HCT116 (cell line): ENCODE measurements at regions not wholly inside any gene's neighbourhood (a gene's known extent, or its start where the extent isn't known, plus 50 kb on each side); places are given as distances from the start of the nearest gene placed in this dataset.
"Not testable (repeated sequence)": the region's sequence is repeated elsewhere in the genome, so short reads cannot be mapped to it uniquely, and the experiment has no call there.

Experiments used
- ATAC-seq: fragments of 200-7000 bp; cut with Tn5 transposase; 2 replicates; pipeline ENCODE4 v1.9.1; 2020; ENCODE audit warnings: mild to moderate bottlenecking, moderate library complexity
- BruUV-seq: library from RNA; stranded (reverse); fragments of 400-500 nt; replicated peaks from 2 replicates; lab custom pipeline; 2021; lab: Mats Ljungman, UMichigan
- CTCF ChIA-PET: fragments of 300-600 bp; sonication (Branson Sonifier 250); formaldehyde crosslinking; loops from one replicate; lab custom pipeline; 2021; ENCODE audit warnings: antibody characterized with exemption; lab: Charles Lee
- POLR2A ChIA-PET: fragments of 300-600, 350-600 bp; sonication (Branson Sonifier 250); formaldehyde crosslinking; loops from one replicate; lab custom pipeline; 2021; ENCODE audit warnings: antibody characterized with exemption; lab: Charles Lee
- RAD21 ChIA-PET, 2 experiments: fragments of 300-600 bp; sonication (Branson Sonifier 250); formaldehyde crosslinking; loops; one replicate each; lab custom pipeline; 2023; ENCODE audit warnings: low total read pairs in 2 of 2; ENCODE audit not compliant: uncharacterized antibody in 2 of 2, unreplicated experiment in 2 of 2, low non-redundant PET in 1 of 2; lab: Charles Lee
- DNase-seq: peaks from one replicate; pipeline ENCODE4 v3.0.0-alpha.2; 2010; ENCODE audit warnings: low read depth, low spot score
- H2AFZ ChIP-seq: fragments of 200-600 bp; shearing (Covaris generic), sonication (generic); 2 replicates; pipeline ENCODE4 v1.6.1; 2017; ENCODE audit warnings: low read depth, mixed run types, mixed read lengths, antibody characterized with exemption, low read length; ENCODE audit not compliant: poor library complexity, severe bottlenecking
- H3K27ac ChIP-seq: 2 replicates; pipeline ENCODE4 v1.5.1; 2012; ENCODE audit warnings: low read depth, low read length
- H3K27me3 ChIP-seq: fragments of 200-600 bp; sonication (generic); 2 replicates; pipeline ENCODE4 v1.6.1; 2016; ENCODE audit warnings: mixed run types, low read length, mixed read lengths; ENCODE audit not compliant: insufficient read depth
- H3K36me3 ChIP-seq, 2 experiments: fragments of 200-500 bp in 1 of 2; fragments of 200-600 bp in 1 of 2; sonication (Bioruptor generic) in 1 of 2; sonication (generic) in 1 of 2; 2 replicates each; pipeline versions ENCODE4 v1.5.1 to v1.6.1; 2014 to 2016; ENCODE audit warnings: low read length in 2 of 2, inconsistent platforms in 1 of 2, mixed read lengths in 1 of 2, mixed run types in 1 of 2; ENCODE audit not compliant: insufficient read depth in 2 of 2, control insufficient read depth in 1 of 2
- H3K4me1 ChIP-seq, 2 experiments: fragments of 200-600 bp in 1 of 2; sonication (generic) in 1 of 2; 2 replicates each; pipeline versions ENCODE4 v1.5.1 to v1.6.1; 2012 to 2017; ENCODE audit warnings: low read length in 2 of 2, inconsistent platforms in 1 of 2, mild to moderate bottlenecking in 1 of 2, mixed read lengths in 1 of 2, mixed run types in 1 of 2, moderate library complexity in 1 of 2; ENCODE audit not compliant: insufficient read depth in 2 of 2, control insufficient read depth in 1 of 2
- H3K4me2 ChIP-seq: fragments of 200-600 bp; sonication (generic); 2 replicates; pipeline ENCODE4 v1.6.1; 2017; ENCODE audit warnings: mixed run types, low read length, mixed read lengths
- H3K4me3 ChIP-seq, 2 experiments: fragments of 200-600 bp in 1 of 2; sonication (generic) in 1 of 2; replicated peaks in 1 of 2; 2 replicates each; pipeline ENCODE4 v1.5.1; 2011 to 2016; ENCODE audit warnings: low read length in 2 of 2, control low read depth in 1 of 2, low read depth in 1 of 2, mild to moderate bottlenecking in 1 of 2, mixed read lengths in 1 of 2, mixed run types in 1 of 2
- H3K79me2 ChIP-seq: fragments of 200-600 bp; sonication (generic); 2 replicates; pipeline ENCODE4 v1.6.1; 2017; ENCODE audit warnings: mild to moderate bottlenecking, mixed run types, low read length, moderate library complexity, mixed read lengths; ENCODE audit not compliant: insufficient read depth
- H3K9ac ChIP-seq: fragments of 200-600 bp; sonication (generic); 2 replicates; pipeline ENCODE4 v1.6.1; 2016; ENCODE audit warnings: low read length, mixed read lengths
- H3K9me2 ChIP-seq: fragments of 200-600 bp; sonication (generic), shearing (Covaris generic); 2 replicates; pipeline ENCODE4 v1.6.1; 2017; ENCODE audit warnings: mixed run types, mild to moderate bottlenecking, moderate library complexity; ENCODE audit not compliant: insufficient read depth
- H3K9me3 ChIP-seq, 2 experiments: fragments of 200-500 bp in 1 of 2; fragments of 200-600 bp in 1 of 2; sonication (Bioruptor generic) in 1 of 2; sonication (generic) in 1 of 2; 2 replicates each; pipeline ENCODE4 v1.6.1; 2014 to 2017; ENCODE audit warnings: low read length in 2 of 2, mixed read lengths in 2 of 2, inconsistent platforms in 1 of 2, low read depth in 1 of 2, mild to moderate bottlenecking in 1 of 2, mixed run types in 1 of 2, moderate library complexity in 1 of 2; ENCODE audit not compliant: control insufficient read depth in 1 of 2, insufficient read depth in 1 of 2
- H4K20me1 ChIP-seq: fragments of 200-600 bp; sonication (generic), shearing (Covaris generic); 2 replicates; pipeline ENCODE4 v1.6.1; 2017; ENCODE audit warnings: mixed run types, mild to moderate bottlenecking, moderate library complexity; ENCODE audit not compliant: insufficient read depth
- EZH2 ChIP-seq: fragments of 200-600 bp; sonication (generic); IDR thresholded peaks from 2 replicates; pipeline ENCODE4 v1.6.1; 2017; ENCODE audit warnings: antibody characterized with exemption, mixed run types
- FOSL1 ChIP-seq: IDR thresholded peaks from 2 replicates; pipeline ENCODE4 v1.6.1; 2012; ENCODE audit warnings: low read depth
- JUND ChIP-seq: IDR thresholded peaks from 2 replicates; pipeline ENCODE4 v1.6.1; 2012
- POLR2A ChIP-seq: IDR thresholded peaks from 2 replicates; pipeline ENCODE4 v1.7.0; 2011; ENCODE audit warnings: borderline replicate concordance; ENCODE audit not compliant: insufficient read depth, insufficient read length; ENCODE audit errors: extremely low read depth
- POLR2AphosphoS5 ChIP-seq: IDR thresholded peaks from 2 replicates; pipeline ENCODE4 v1.6.1; 2011; ENCODE audit warnings: mild to moderate bottlenecking, low read depth, low read length, moderate library complexity
- SIN3A ChIP-seq: IDR thresholded peaks from 2 replicates; pipeline ENCODE4 v1.6.1; 2012; ENCODE audit warnings: low read depth
- SRF ChIP-seq: IDR thresholded peaks from 2 replicates; pipeline ENCODE4 v1.6.1; 2012; ENCODE audit warnings: low read depth
- ZFX ChIP-seq: fragments of 450-650 bp; IDR thresholded peaks from 2 replicates; pipeline ENCODE4 v1.6.1; 2017
- intact Hi-C: fragments of 100-400 bp; cut with micrococcal nuclease; formaldehyde crosslinking; loops from 2 replicates; pipeline ENCODE4 v1.10.0; 2022
- TF ChIP-seq, protein P1 (sequence below): IDR thresholded peaks from 2 replicates; pipeline ENCODE4 v1.6.1; 2011; ENCODE audit warnings: mild to moderate bottlenecking, low read length, moderate library complexity; ENCODE audit not compliant: insufficient replicate concordance; ENCODE audit errors: extremely low read depth

DNA sequence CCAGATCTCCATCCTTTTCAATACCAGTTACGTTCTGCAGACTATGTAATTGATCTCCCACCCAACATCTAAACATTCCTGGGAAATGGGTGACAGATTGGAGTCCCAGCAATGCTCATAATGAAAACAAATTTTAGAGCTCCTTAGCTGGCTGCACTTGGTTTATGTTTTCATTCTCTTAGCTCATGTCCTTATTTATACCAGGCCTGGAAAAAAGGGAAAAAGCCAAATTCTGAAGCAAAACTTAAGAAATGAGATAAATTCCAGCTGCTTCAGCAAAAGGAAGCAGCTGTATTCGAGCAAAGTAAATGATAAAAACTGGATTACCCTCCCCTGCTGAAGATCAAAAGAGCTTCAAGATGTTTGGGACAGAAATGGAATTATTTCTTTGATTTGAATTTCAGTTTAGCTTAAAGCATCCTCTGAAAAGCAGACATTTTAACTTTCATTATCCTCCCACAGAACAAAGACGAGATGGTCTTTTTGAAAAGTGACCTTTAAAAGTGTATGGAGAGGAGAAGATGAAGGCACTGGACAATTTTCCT lies 196.5 kb upstream of the THUMPD2 start:
- H3K4me3 ChIP-seq = no peak overlapping the region

DNA sequence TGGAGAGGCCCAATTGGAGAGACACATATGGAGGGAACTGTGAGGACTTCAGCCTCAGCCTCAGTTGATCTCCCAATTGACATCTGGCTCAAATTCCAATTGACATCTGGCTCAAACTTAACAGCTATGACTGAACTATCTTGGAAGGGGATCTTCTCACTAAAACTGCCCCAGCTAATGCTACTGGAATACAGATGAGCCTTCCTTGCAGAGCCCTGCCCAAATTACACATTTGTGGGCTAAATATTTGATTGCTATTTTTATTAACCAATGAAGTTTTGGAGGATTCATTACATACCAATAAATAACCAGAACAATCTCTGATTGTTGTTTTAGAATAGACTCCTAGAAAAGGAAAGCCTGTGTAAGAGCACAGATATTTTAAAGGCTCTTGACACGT lies 189.0 kb upstream of the THUMPD2 start:
- RAD21 ChIA-PET = no interaction called here
- H2AFZ ChIP-seq = no peak overlapping the region
- CTCF ChIA-PET = no interaction called here
- H3K27me3 ChIP-seq = peaks cover 7% of the 10 kb centered on the region; the same call in 1 of the 2 replicates
- no peak overlapping the region for H3K27ac ChIP-seq
- BruUV-seq = no TSS peak
- no peaks in the 10 kb centered on the region for H3K79me2 ChIP-seq
- DNase-seq = no peak
- H3K9me2 ChIP-seq = no peaks in the 10 kb centered on the region
- POLR2A ChIA-PET = no interaction called here
- H3K4me1 ChIP-seq = no peaks in the 10 kb centered on the region
- TF ChIP-seq EZH2 = no peak
- TF ChIP-seq POLR2A = no peak
- TF ChIP-seq, all 23 proteins: peak for 0
- Histone ChIP-seq H3K36me3 (no peaks in the 10 kb centered on the region; a peak in 1 of 4 replicates), H4K20me1 (no peaks in the 10 kb centered on the region), H3K4me3 (no peak overlapping the region), H3K9ac (no peak overlapping the region), H3K9me3 (no peaks in the 10 kb centered on the region), H3K4me2 (no peak overlapping the region)
- intact Hi-C loops = no loop called here
- ATAC-seq = no peak

More for the DNA sequence above, 196.5 kb upstream of the THUMPD2 start:
- Histone ChIP-seq H3K79me2 (no peaks in the 10 kb centered on the region), H3K9me3 (no peaks in the 10 kb centered on the region), H3K9ac (no peak overlapping the region), H3K4me2 (no peak overlapping the region), H4K20me1 (no peaks in the 10 kb centered on the region), H3K27me3 (0 out of 2 replicates have a peak, but pooled peaks cover 1% of the 10 kb centered on the region), H3K4me1 (no peaks in the 10 kb centered on the region), H3K27ac (no peak overlapping the region), H2AFZ (no peak overlapping the region), H3K9me2 (no peaks in the 10 kb centered on the region), H3K36me3 (no peaks in the 10 kb centered on the region)
- intact Hi-C loops = no loop called here
- ChIA-PET CTCF (no interaction called here), RAD21 (no interaction called here), POLR2A (no interaction called here)
- TF ChIP-seq JUND (no peak), ZFX (no peak), POLR2A (no peak), POLR2AphosphoS5 (no peak), SRF (no peak), SIN3A (no peak), FOSL1 (no peak)
- TF ChIP-seq, protein P1, sequence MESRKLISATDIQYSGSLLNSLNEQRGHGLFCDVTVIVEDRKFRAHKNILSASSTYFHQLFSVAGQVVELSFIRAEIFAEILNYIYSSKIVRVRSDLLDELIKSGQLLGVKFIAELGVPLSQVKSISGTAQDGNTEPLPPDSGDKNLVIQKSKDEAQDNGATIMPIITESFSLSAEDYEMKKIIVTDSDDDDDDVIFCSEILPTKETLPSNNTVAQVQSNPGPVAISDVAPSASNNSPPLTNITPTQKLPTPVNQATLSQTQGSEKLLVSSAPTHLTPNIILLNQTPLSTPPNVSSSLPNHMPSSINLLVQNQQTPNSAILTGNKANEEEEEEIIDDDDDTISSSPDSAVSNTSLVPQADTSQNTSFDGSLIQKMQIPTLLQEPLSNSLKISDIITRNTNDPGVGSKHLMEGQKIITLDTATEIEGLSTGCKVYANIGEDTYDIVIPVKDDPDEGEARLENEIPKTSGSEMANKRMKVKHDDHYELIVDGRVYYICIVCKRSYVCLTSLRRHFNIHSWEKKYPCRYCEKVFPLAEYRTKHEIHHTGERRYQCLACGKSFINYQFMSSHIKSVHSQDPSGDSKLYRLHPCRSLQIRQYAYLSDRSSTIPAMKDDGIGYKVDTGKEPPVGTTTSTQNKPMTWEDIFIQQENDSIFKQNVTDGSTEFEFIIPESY = no peak
- no peak for ATAC-seq
- DNase-seq = no peak
- no TSS peak for BruUV-seq

DNA sequence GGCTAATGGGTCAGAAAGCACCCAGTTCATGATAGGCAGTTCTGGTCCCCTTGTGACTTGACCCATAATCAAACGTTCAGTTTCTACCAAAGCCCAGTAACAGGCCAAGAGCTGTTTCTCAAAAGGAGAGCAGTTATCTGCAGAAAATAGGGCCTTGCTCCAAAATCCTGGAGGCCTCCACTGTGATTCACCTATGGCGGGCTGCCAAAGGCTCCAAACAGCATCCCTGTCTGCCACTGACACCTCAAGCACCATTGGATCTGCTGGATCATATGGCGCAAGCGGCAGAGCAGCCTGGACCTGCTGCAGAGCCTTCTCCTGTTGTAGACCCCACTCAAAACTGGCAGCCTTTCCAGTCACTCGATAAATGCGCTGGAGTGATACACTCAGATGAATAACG lies 181.6 kb upstream of the THUMPD2 start:
- RAD21 ChIA-PET, H3K79me2 ChIP-seq, H2AFZ ChIP-seq, H3K27ac ChIP-seq, H3K9me2 ChIP-seq, H3K4me2 ChIP-seq, BruUV-seq, intact Hi-C loops, CTCF ChIA-PET, H3K9ac ChIP-seq, DNase-seq, H3K4me3 ChIP-seq, H3K4me1 ChIP-seq, ATAC-seq, H3K27me3 ChIP-seq, H4K20me1 ChIP-seq, H3K36me3 ChIP-seq, POLR2A ChIA-PET, H3K9me3 ChIP-seq: not testable (repeated sequence)
